Karpas-422 (cell line): ENCODE measurements at regions not wholly inside any gene's neighbourhood (a gene's known extent, or its start where the extent isn't known, plus 50 kb on each side); places are given as distances from the start of the nearest gene placed in this dataset.

Source experiments
- DNase-seq: peaks from one replicate; pipeline ENCODE4 v3.0.0-alpha.2; 2015
- H2AFZ ChIP-seq: fragments of 200-600 bp; sonication (generic); 2 replicates; pipeline ENCODE4 v1.6.1; 2014; ENCODE audit warnings: antibody characterized with exemption, low read length, mixed read lengths
- H3K27ac ChIP-seq: fragments of 200-600 bp; sonication (generic); 2 replicates; pipeline ENCODE4 v1.5.1; 2014; ENCODE audit warnings: mild to moderate bottlenecking, low read length, moderate library complexity
- H3K27me3 ChIP-seq: fragments of 200-600 bp; sonication (generic); 2 replicates; pipeline ENCODE4 v1.6.1; 2014; ENCODE audit warnings: low read length, mixed read lengths
- H3K36me3 ChIP-seq: fragments of 200-600 bp; sonication (generic); 2 replicates; pipeline ENCODE4 v1.6.1; 2014; ENCODE audit warnings: low read length, mixed read lengths; ENCODE audit not compliant: insufficient read depth
- H3K4me1 ChIP-seq: fragments of 200-600 bp; sonication (generic); 2 replicates; pipeline ENCODE4 v1.6.1; 2014; ENCODE audit warnings: mild to moderate bottlenecking, low read length, mixed read lengths
- H3K4me2 ChIP-seq: fragments of 200-600 bp; sonication (generic); 2 replicates; pipeline ENCODE4 v1.6.1; 2014; ENCODE audit warnings: low read length, low read depth, mild to moderate bottlenecking; ENCODE audit not compliant: poor library complexity, severe bottlenecking
- H3K4me3 ChIP-seq: fragments of 200-600 bp; sonication (generic); 2 replicates; pipeline ENCODE4 v1.5.1; 2014; ENCODE audit warnings: mild to moderate bottlenecking, antibody characterized with exemption, low read length, mixed read lengths
- H3K79me2 ChIP-seq: fragments of 200-600 bp; sonication (generic); 2 replicates; pipeline ENCODE4 v1.6.1; 2014; ENCODE audit warnings: mild to moderate bottlenecking, low read length, mixed read lengths
- H3K9ac ChIP-seq: fragments of 200-600 bp; sonication (generic); 2 replicates; pipeline ENCODE4 v1.6.0; 2014; ENCODE audit warnings: low read length
- H3K9me2 ChIP-seq: fragments of 200-600 bp; sonication (generic), shearing (Covaris generic); replicated peaks from 2 replicates; pipeline ENCODE4 v1.6.0; 2014; ENCODE audit warnings: mild to moderate bottlenecking, low read length, moderate library complexity; ENCODE audit not compliant: insufficient read depth
- H3K9me3 ChIP-seq: fragments of 300-700, 200-600 bp; sonication (generic); 2 replicates; pipeline ENCODE4 v1.6.1; 2014; ENCODE audit warnings: low read length, mixed read lengths
- H4K20me1 ChIP-seq: fragments of 200-600 bp; sonication (generic); 2 replicates; pipeline ENCODE4 v1.6.1; 2014; ENCODE audit warnings: mild to moderate bottlenecking, antibody characterized with exemption, low read length, low read depth; ENCODE audit not compliant: insufficient read depth

DNA sequence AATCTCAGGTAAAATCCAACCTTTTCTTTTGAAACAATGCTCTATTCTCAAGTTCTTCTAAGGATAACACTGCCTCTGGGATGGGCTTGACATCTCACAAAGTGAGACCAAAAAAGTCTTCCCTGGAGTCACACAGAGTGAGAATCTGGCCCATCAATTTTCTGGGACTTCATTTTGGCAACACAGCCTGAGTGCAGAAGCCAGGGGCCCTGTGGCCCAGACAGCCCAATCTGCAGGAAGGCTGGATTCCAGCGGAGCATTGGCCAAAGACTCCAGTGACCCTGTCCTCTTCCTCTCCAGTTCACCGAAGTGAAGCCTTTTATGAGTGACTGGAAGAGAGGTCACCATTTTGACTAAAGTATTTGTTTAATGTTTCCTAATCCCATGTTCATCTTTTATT is 105.1 kb downstream of the PLK2 start:
- H3K4me1 ChIP-seq, result no peaks in the 10 kb centered on the region
- H3K9me3 ChIP-seq, result no peaks in the 10 kb centered on the region
- H3K79me2 ChIP-seq, result no peaks in the 10 kb centered on the region
- H3K36me3 ChIP-seq, result no peaks in the 10 kb centered on the region
- H3K4me3 ChIP-seq, result no peak overlapping the region
- no peak for DNase-seq
- no peak overlapping the region for H2AFZ ChIP-seq
- no peaks in the 10 kb centered on the region for H3K27me3 ChIP-seq
- no peak overlapping the region for H3K9ac ChIP-seq
- H3K9me2 ChIP-seq, result no peaks in the 10 kb centered on the region
- no peak overlapping the region for H3K4me2 ChIP-seq
- no peak overlapping the region for H3K27ac ChIP-seq
- H4K20me1 ChIP-seq, result no peaks in the 10 kb centered on the region

DNA sequence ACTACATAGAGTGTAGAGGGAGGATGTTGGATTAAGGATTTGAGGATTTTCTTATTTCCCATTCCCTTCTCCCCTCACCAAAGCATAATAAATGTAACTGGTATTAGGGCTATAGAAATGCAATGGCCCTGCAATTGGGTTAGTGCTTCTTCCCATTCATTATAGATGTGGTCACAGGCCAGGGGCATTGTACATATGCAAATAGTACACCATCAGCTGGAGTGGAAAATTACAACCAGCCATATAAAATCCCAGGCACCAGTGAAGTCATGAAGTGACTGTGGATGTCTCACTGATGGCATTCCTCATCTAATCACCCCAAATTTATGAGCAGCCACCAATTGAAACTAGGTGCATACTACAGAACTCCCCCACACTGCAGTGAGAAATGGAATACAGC is 105.9 kb downstream of the PLK2 start:
- no peaks in the 10 kb centered on the region for H3K9me3 ChIP-seq

DNA sequence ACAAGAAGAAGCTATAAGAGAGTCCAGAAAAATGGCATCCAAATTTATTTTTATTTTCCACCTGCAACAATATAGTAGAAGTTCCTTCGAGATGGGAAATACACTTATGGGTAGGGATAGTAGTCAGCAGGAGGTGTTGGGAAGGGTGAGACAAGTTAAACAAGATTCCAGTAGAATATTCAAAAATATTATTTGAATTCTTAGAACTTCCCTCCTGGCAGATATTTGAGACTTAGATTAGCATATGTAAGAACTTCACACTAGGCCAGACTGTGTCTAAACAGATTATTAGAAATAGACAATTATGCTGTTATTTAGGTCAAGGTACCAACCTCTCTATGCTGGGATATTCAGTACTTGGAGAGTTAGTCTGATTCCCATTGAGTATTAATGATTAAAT is 108.7 kb downstream of the PLK2 start:
- no peak for DNase-seq
- H3K9me2 ChIP-seq, result no peaks in the 10 kb centered on the region
- H2AFZ ChIP-seq, result no peak overlapping the region
- H3K27ac ChIP-seq, result no peak overlapping the region
- H3K79me2 ChIP-seq, result no peaks in the 10 kb centered on the region
- no peaks in the 10 kb centered on the region for H3K27me3 ChIP-seq
- no peaks in the 10 kb centered on the region for H3K36me3 ChIP-seq
- H3K4me2 ChIP-seq, result no peak overlapping the region
- H3K9ac ChIP-seq, result no peak overlapping the region
- no peaks in the 10 kb centered on the region for H3K4me1 ChIP-seq
- H3K9me3 ChIP-seq, result no peaks in the 10 kb centered on the region
- no peak overlapping the region for H3K4me3 ChIP-seq
- no peaks in the 10 kb centered on the region for H4K20me1 ChIP-seq

More for the DNA sequence above, 105.9 kb downstream of the PLK2 start:
- no peaks in the 10 kb centered on the region for H3K27me3 ChIP-seq
- H4K20me1 ChIP-seq, result no peaks in the 10 kb centered on the region
- no peak overlapping the region for H3K9ac ChIP-seq
- no peaks in the 10 kb centered on the region for H3K36me3 ChIP-seq
- no peak for DNase-seq
- no peak overlapping the region for H2AFZ ChIP-seq
- no peak overlapping the region for H3K4me2 ChIP-seq
- no peaks in the 10 kb centered on the region for H3K9me2 ChIP-seq
- H3K79me2 ChIP-seq, result no peaks in the 10 kb centered on the region
- no peak overlapping the region for H3K4me3 ChIP-seq
- no peaks in the 10 kb centered on the region for H3K4me1 ChIP-seq
- no peak overlapping the region for H3K27ac ChIP-seq

DNA sequence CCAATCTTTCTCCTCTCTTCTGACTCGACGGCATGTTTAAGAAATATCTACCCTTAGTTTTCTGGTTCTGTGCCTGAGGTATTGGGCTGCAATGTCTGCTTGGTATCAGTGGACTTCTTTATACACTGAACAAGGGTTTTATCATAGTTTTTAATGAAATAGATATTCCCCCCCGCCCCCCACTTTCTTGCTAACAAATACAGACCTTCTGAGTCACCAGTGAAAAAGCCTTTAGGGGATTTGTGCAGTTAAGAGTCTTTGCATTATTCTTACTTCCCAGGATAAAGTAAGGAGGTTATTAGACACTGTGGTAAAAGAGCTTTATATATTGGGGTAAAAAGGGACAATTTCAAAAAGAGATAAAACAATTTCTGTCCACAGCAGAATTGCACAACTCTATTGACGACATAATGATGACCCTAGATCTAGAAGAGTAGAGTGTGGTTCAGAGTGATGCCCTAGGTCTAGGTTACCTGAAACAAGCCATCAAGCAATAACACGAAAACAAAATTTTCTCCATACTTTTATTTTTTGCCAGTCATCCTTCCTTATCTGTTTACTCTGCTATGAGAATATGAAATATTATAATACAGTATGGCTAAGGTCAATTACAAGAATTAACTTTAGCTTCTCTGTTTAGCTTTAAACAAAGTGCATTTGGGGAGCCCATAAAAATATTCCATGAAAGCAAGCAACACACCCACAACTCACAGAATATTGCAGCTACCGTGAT is 110.7 kb downstream of the PLK2 start:
- Histone ChIP-seq H3K79me2 (no peaks in the 10 kb centered on the region), H3K4me1 (no peaks in the 10 kb centered on the region), H3K4me3 (no peak overlapping the region), H4K20me1 (no peaks in the 10 kb centered on the region), H3K9ac (no peak overlapping the region), H3K9me2 (no peaks in the 10 kb centered on the region), H3K27ac (no peak overlapping the region), H3K9me3 (no peaks in the 10 kb centered on the region), H3K27me3 (no peaks in the 10 kb centered on the region), H3K4me2 (no peak overlapping the region), H2AFZ (no peak overlapping the region), H3K36me3 (no peaks in the 10 kb centered on the region)
- no peak for DNase-seq

DNA sequence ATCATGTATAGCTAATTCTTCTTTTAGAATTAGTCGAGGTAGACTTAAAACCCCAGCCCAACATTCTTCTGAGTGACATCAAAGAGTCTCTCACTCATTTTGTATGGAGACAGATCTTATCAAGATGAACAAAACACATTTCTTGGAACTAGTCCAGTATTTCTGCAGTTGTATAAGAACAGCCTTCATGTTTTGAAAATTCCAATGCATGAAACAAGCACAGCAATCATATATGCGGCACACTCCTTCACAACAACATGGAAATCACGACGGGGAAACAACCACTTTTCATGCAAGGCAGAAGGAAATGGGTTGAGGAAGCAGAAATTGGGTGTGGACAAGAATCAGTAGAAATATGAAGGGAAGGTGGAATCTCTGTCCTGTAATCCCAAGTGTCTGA is 113.8 kb downstream of the PLK2 start:
- Histone ChIP-seq H3K9me3 (no peaks in the 10 kb centered on the region), H2AFZ (no peak overlapping the region), H3K36me3 (no peaks in the 10 kb centered on the region), H3K79me2 (no peaks in the 10 kb centered on the region), H3K27me3 (no peaks in the 10 kb centered on the region), H3K9ac (no peak overlapping the region), H4K20me1 (no peaks in the 10 kb centered on the region), H3K9me2 (no peaks in the 10 kb centered on the region), H3K4me2 (no peak overlapping the region), H3K4me3 (no peak overlapping the region), H3K27ac (no peak overlapping the region), H3K4me1 (no peaks in the 10 kb centered on the region)
- no peak for DNase-seq

DNA sequence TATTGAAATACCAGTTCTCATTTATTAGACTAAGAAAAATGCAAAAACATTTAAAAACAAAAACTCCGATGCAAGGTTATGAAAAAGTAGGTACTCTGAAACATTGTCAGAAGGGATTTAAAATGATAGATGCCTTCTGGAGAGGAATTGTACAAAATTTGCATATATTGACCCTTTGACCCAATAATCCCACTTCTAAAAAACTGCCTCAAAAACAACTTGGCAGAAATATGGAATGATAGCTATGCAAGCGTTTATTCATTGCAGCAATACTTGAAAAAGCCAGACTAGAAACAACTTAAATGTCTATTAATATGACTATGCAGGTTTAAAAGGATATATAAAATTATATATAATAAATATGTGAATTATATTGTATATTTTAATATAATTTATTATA is 118.4 kb downstream of the PLK2 start:
- no peak for DNase-seq
- H2AFZ ChIP-seq, result no peak overlapping the region
- H3K36me3 ChIP-seq, result no peaks in the 10 kb centered on the region
- no peak overlapping the region for H3K27ac ChIP-seq
- H3K4me3 ChIP-seq, result no peak overlapping the region
- no peaks in the 10 kb centered on the region for H3K9me2 ChIP-seq
- H3K27me3 ChIP-seq, result no peaks in the 10 kb centered on the region
- H3K4me2 ChIP-seq, result no peak overlapping the region
- H4K20me1 ChIP-seq, result no peaks in the 10 kb centered on the region
- H3K9me3 ChIP-seq, result no peaks in the 10 kb centered on the region
- no peaks in the 10 kb centered on the region for H3K79me2 ChIP-seq
- no peaks in the 10 kb centered on the region for H3K4me1 ChIP-seq
- H3K9ac ChIP-seq, result no peak overlapping the region

DNA sequence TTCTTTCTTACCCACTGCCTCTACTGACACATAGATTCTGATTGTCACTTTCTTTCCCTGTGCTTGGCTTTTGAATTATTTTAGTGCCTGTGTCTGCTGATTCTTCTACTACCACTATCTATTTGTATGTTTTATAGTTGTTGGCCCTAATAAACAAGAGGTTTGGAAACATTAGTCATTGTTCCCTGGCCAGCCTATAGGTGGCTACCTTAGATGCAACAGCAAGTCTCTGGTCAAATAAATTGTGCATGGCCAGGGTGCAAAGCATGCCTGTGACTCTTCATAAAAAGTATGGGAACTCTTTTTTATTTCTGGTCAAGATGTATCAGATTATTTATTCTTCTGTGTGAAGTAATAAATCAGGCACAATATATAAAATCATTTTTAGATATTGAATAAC is 124.4 kb downstream of the PLK2 start:
- Histone ChIP-seq H3K27me3 (no peaks in the 10 kb centered on the region), H3K4me1 (no peaks in the 10 kb centered on the region), H3K4me2 (no peak overlapping the region), H3K27ac (no peak overlapping the region), H3K9ac (no peak overlapping the region), H3K4me3 (no peak overlapping the region), H4K20me1 (no peaks in the 10 kb centered on the region), H3K9me2 (no peaks in the 10 kb centered on the region), H3K9me3 (no peaks in the 10 kb centered on the region), H3K36me3 (no peaks in the 10 kb centered on the region), H3K79me2 (no peaks in the 10 kb centered on the region), H2AFZ (no peak overlapping the region)
- no peak for DNase-seq

DNA sequence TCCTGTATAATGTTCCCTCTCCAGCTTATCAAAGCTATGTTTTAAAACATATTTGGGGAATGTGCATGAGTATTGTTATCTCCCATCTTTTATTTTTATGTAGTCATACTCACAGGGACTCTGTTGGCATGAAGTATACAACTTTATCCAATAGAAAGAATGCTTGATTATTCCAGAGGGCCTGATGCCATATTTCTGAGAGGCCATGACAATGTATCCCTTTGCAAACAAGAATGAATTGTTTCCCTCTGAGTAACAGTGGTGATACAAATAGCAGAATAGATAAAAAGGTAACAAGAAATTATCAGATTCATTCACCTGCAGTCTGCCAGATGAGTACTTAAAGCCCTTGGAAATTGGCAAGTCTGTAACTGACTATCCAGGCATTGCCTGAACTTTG is 125.9 kb downstream of the PLK2 start:
- Histone ChIP-seq H3K4me1 (no peaks in the 10 kb centered on the region), H3K9me2 (no peaks in the 10 kb centered on the region), H3K27me3 (no peaks in the 10 kb centered on the region), H3K4me2 (no peak overlapping the region), H3K79me2 (no peaks in the 10 kb centered on the region), H3K9ac (no peak overlapping the region), H3K27ac (no peak overlapping the region), H4K20me1 (no peaks in the 10 kb centered on the region), H2AFZ (no peak overlapping the region), H3K9me3 (no peaks in the 10 kb centered on the region), H3K4me3 (no peak overlapping the region), H3K36me3 (no peaks in the 10 kb centered on the region)
- no peak for DNase-seq

DNA sequence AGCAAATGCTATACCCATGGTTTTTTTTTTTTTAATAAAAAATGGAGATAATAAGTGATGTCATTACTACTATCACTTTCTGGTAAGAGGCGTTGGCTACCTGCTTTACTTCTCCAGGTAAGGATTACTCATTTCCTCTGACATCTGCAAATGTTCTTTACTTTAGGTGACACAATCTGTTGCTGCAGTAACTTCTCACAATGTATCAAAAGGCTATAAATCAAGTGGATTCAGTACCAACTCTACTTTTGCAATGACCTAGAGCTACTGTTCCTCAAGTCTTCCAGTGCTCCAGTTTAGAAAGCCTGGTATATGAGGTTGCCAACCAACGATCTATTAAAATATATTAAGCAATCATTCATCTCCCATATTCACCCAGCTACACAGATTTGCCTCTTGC is 129.1 kb downstream of the PLK2 start:
- H3K9me3 ChIP-seq, result no peaks in the 10 kb centered on the region
- no peaks in the 10 kb centered on the region for H3K4me1 ChIP-seq
- H4K20me1 ChIP-seq, result no peaks in the 10 kb centered on the region
- no peaks in the 10 kb centered on the region for H3K79me2 ChIP-seq
- no peaks in the 10 kb centered on the region for H3K36me3 ChIP-seq
- no peak for DNase-seq
- H3K9me2 ChIP-seq, result no peaks in the 10 kb centered on the region
- H2AFZ ChIP-seq, result no peak overlapping the region
- no peaks in the 10 kb centered on the region for H3K27me3 ChIP-seq
- no peak overlapping the region for H3K9ac ChIP-seq
- H3K4me2 ChIP-seq, result no peak overlapping the region
- H3K4me3 ChIP-seq, result no peak overlapping the region
- no peak overlapping the region for H3K27ac ChIP-seq
